ENCODE measurements at regions not wholly inside any gene's neighbourhood (a gene's known extent, or its start where the extent isn't known, plus 50 kb on each side); places are given as distances from the start of the nearest gene placed in this dataset.
"Not testable (repeated sequence)": the region's sequence is repeated elsewhere in the genome, so short reads cannot be mapped to it uniquely, and the experiment has no call there.

DNA sequence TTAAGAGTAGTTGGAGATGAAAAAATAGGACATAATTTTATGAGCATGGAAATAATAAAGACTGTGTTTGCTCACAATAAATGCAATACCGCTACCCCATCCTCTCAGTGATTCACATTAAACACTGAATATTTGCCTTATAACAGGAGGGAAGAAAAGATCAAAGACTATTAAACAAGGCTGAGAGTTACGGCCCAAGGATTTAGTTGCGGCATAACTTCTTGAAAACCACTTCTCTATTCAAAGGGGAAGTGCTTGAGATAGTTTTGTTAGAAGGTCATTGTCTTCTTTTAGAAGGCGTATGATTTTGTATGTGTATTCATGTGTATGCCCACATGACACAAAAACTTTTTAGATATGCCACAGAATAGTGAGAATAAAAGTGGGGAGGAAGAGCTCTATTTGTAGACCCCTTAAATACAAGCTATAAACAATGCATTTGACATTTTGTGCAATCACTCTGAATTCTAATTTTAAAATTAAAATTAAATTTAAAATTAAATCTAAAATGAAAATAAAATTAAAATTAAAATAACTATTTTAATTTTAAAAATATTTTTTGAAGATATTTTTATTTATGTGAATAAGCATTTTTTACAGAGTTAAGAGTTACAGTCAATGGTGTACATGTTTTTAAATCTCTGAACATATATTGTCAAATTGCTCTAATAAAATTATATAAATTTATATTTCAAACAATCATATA, 986.6 kb upstream of the ADAMTS5 start:
- Histone ChIP-seq H3K27me3 (ENCODE audit: control insufficient read depth in 2 of 2, insufficient read depth in 2 of 2, low read length in 2 of 2) (no peaks in the 10 kb centered on the region), H3K79me2 (ENCODE audit: control insufficient read depth, insufficient read depth, low read length) (no peaks in the 10 kb centered on the region), H3K27ac (ENCODE audit: extremely low read depth, low read depth, low read length) (no peak overlapping the region), H3K4me2 (ENCODE audit: insufficient read depth, low read length) (no peak overlapping the region), H2AFZ (ENCODE audit: low read depth, low read length) (no peak overlapping the region), H3K9ac (ENCODE audit: insufficient read depth in 1 of 2, low read depth in 2 of 2, low read length in 2 of 2) (no peak overlapping the region), H4K20me1 (replicated peaks; ENCODE audit: control insufficient read depth, insufficient read depth, low read length) (no peaks in the 10 kb centered on the region), H3K9me1 (ENCODE audit: control insufficient read depth, insufficient read depth, low read length) (no peaks in the 10 kb centered on the region), H3K4me1 (replicated peaks in 1 of 2; ENCODE audit: control insufficient read depth in 2 of 2, insufficient read depth in 2 of 2, low read length in 2 of 2) (no peaks in the 10 kb centered on the region), H3K36me3 (ENCODE audit: control insufficient read depth, insufficient read depth, low read length) (no peaks in the 10 kb centered on the region), H3K9me3 (replicated peaks; ENCODE audit: control insufficient read depth, insufficient read depth, low read depth, low read length) (no peaks in the 10 kb centered on the region; the same call in 1 of the 2 replicates), H3K4me3 (no peak overlapping the region)
- in situ Hi-C loops (cut with MboI) = no loop called here
- TF ChIP-seq SIX5 (IDR thresholded peaks at IDR 0.05; ENCODE audit: borderline replicate concordance in 1 of 2, insufficient read depth in 1 of 2, low read depth in 1 of 2, low read length in 2 of 2) = no peak
- no peak for TF ChIP-seq TOE1 (IDR thresholded peaks at IDR 0.05; ENCODE audit: borderline replicate concordance)
- no peak for TF ChIP-seq TOE1 (CRISPR knock-in tag; IDR thresholded peaks at IDR 0.05; ENCODE audit: borderline replicate concordance, low read depth)
- intact Hi-C loops (cut with micrococcal nuclease) = no loop called here
- DNase-seq (ENCODE audit: extremely low read depth in 1 of 4, low spot score in 3 of 4) (no peak), FAIRE-seq (no peak), ATAC-seq (no peak)
- no TSS peak for BruUV-seq (replicated peaks)
- CTCF ChIA-PET (ENCODE audit: low intra/inter-chr PET ratio) = no interaction called here
- 0% methylated on average over 4 of the region's 4 CpGs for WGBS (ENCODE audit: insufficient coverage, low coverage, missing lambda C conversion rate)
- POLR2A ChIA-PET = no interaction called here

DNA sequence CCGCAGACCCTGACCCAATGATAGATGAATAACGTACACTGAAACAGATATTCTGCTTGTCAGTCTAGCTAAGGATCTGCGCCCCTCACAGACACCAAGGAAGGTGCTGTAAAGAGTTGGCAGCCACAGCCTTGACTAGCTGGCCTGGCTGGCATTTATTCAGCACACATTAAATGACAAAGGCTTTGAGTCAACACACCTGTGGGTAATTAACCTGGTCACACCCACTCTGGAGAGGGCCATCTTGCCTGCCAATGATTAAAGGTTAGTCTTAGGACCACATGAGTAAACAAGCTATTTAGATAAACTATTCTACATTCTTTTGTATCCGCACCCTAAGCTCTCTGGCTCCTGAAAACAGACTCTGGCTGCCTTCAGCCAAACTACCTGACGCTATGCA, 982.2 kb upstream of the ADAMTS5 start:
- WGBS (ENCODE audit: insufficient coverage, low coverage, missing lambda C conversion rate) = 5% methylated on average over 5 of the region's 5 CpGs
- H3K9ac ChIP-seq (ENCODE audit: insufficient read depth in 1 of 2, low read depth in 2 of 2, low read length in 2 of 2); H3K9me1 ChIP-seq (ENCODE audit: control insufficient read depth, insufficient read depth, low read length); H3K36me3 ChIP-seq (ENCODE audit: control insufficient read depth, insufficient read depth, low read length); H3K79me2 ChIP-seq (ENCODE audit: control insufficient read depth, insufficient read depth, low read length); POLR2A ChIA-PET; H3K4me2 ChIP-seq (ENCODE audit: insufficient read depth, low read length); FAIRE-seq; H3K9me3 ChIP-seq (replicated peaks; ENCODE audit: control insufficient read depth, insufficient read depth, low read depth, low read length); DNase-seq (ENCODE audit: extremely low read depth in 1 of 4, low spot score in 3 of 4); CTCF ChIA-PET (ENCODE audit: low intra/inter-chr PET ratio); ATAC-seq; intact Hi-C loops (cut with micrococcal nuclease); H3K4me3 ChIP-seq; H3K27me3 ChIP-seq (ENCODE audit: control insufficient read depth in 2 of 2, insufficient read depth in 2 of 2, low read length in 2 of 2); H4K20me1 ChIP-seq (replicated peaks; ENCODE audit: control insufficient read depth, insufficient read depth, low read length); H3K4me1 ChIP-seq (replicated peaks in 1 of 2; ENCODE audit: control insufficient read depth in 2 of 2, insufficient read depth in 2 of 2, low read length in 2 of 2); H2AFZ ChIP-seq (ENCODE audit: low read depth, low read length); in situ Hi-C loops (cut with MboI); H3K27ac ChIP-seq (ENCODE audit: extremely low read depth, low read depth, low read length); BruUV-seq (replicated peaks): not testable (repeated sequence)

GRCh38 chr21:27930108-27930767, 963.4 kb upstream of the ADAMTS5 start:
- ATAC-seq; POLR2A ChIA-PET; H3K4me2 ChIP-seq (ENCODE audit: insufficient read depth, low read length); BruUV-seq (replicated peaks); intact Hi-C loops (cut with micrococcal nuclease); H3K9me1 ChIP-seq (ENCODE audit: control insufficient read depth, insufficient read depth, low read length); DNase-seq (ENCODE audit: extremely low read depth in 1 of 4, low spot score in 3 of 4); H3K9me3 ChIP-seq (replicated peaks; ENCODE audit: control insufficient read depth, insufficient read depth, low read depth, low read length); H3K79me2 ChIP-seq (ENCODE audit: control insufficient read depth, insufficient read depth, low read length); H4K20me1 ChIP-seq (replicated peaks; ENCODE audit: control insufficient read depth, insufficient read depth, low read length); H3K27ac ChIP-seq (ENCODE audit: extremely low read depth, low read depth, low read length); H3K36me3 ChIP-seq (ENCODE audit: control insufficient read depth, insufficient read depth, low read length); H2AFZ ChIP-seq (ENCODE audit: low read depth, low read length); H3K4me3 ChIP-seq; H3K9ac ChIP-seq (ENCODE audit: insufficient read depth in 1 of 2, low read depth in 2 of 2, low read length in 2 of 2); H3K27me3 ChIP-seq (ENCODE audit: control insufficient read depth in 2 of 2, insufficient read depth in 2 of 2, low read length in 2 of 2); H3K4me1 ChIP-seq (replicated peaks in 1 of 2; ENCODE audit: control insufficient read depth in 2 of 2, insufficient read depth in 2 of 2, low read length in 2 of 2); in situ Hi-C loops (cut with MboI); FAIRE-seq; CTCF ChIA-PET (ENCODE audit: low intra/inter-chr PET ratio): not testable (repeated sequence)
- WGBS (ENCODE audit: insufficient coverage, low coverage, missing lambda C conversion rate) = 0% methylated on average over 1 of the region's 1 CpG
